Inflammatory macrophage treated with lipopolysaccharide for 4 hours (primary cell): ENCODE measurements at regions not wholly inside any gene's neighbourhood (a gene's known extent, or its start where the extent isn't known, plus 50 kb on each side); places are given as distances from the start of the nearest gene placed in this dataset.
"Not testable (repeated sequence)": the region's sequence is repeated elsewhere in the genome, so short reads cannot be mapped to it uniquely, and the experiment has no call there.

Source experiments
- DNase-seq: peaks from one replicate; pipeline ENCODE4 v3.0.0-alpha.2; 2020

DNA sequence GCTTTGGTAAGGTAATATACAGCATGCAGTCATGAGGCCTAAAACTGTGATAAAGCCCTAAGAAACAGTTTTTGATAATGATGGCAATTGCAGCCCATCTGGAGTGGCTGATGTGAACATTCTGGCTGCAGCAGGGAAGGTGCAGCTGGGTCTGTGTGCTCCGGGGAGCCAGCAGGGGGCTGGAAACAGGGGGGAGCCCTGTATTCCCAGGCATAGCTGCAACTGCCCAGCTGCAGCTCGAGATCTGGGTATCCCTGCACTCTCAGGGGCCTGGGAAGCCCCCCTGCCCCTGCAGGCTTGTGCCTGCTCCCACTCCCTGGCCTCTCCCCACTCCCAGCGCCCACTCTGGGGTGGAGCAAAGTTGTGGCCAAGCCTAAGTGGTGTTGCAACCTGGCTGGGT lies 95.6 kb downstream of the RRAGB start:
- DNase-seq: no peak

- DNase-seq: no peak
Observed at GRCh38 chrX:55815546-55815945, 98.0 kb downstream of the RRAGB start.

DNA sequence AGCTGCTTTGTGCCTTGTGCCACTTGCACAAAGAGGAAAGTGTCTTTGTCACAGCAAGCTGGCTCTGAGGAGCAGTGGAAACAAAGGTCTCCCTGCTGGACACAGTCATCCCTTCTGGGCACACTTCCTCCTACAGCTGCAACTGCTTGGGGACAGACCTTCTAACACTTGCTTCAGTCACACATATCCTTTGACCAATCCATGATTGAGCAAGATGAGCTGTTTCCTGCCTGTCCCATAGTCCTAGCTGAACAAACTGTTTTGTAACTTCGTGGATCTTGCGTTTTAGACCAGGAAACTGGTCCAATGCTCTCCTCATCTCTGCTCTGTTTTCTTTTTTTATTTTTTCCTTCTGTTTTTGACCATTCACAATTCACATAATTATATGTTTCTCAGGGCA lies 98.5 kb downstream of the RRAGB start:
- DNase-seq: no peak

GRCh38 chrX:55818673-55819375 lies 101.3 kb downstream of the RRAGB start:
- no peak for DNase-seq

GRCh38 chrX:55839485-55839884 lies 121.9 kb downstream of the RRAGB start:
- no peak for DNase-seq

- DNase-seq: no peak
Observed at GRCh38 chrX:55841962-55842752, 124.6 kb downstream of the RRAGB start.

DNA sequence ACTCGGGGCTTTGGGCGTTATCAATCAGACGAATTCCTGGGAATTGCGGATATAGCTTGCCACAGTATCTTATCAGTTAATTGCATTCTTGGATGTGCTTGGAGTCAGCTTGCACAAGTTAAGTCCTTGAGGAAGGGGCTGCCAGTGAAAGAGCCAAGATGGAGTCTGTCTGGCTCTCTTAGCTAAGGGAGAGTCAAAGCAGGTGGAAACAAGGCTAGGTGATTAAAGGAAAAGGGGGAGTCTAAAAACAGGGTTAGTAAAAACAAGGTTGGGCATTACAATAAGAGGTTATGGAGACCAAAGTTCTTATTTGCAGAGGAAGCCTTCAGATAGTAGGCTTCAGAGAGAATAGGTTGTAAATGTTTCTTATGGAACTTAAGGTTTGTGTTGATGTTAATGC lies 149.2 kb downstream of the RRAGB start:
- DNase-seq: not testable (repeated sequence)

GRCh38 chrX:55867181-55867651 lies 149.7 kb downstream of the RRAGB start:
- DNase-seq: no peak

DNA sequence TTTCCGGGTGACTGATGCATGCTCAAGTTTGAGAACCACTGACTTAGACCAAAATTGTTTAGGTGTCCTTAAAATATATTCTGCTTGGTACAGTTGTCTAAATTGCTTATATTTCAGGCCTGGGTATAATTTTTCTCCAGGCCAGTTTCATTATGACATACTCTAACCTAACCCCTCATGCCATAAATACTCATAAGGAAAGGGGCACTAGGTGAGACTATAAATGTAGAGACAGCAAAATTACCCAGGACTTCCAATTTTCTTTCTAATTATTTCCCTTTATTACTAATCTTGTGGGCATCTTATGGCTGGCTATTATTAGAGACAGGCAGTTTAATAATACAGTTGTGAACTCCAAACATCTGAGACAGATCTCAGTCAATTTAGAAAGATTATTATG lies 150.2 kb downstream of the RRAGB start:
- DNase-seq: no peak

- no peak for DNase-seq
Observed at GRCh38 chrX:55874807-55875206, 157.3 kb downstream of the RRAGB start.

GRCh38 chrX:55883541-55883940 lies 166.0 kb downstream of the RRAGB start:
- DNase-seq: not testable (repeated sequence)

GRCh38 chrX:55907968-55908607 lies 190.5 kb downstream of the RRAGB start:
- DNase-seq: peak; percentile 41

GRCh38 chrX:55908661-55909212 lies 191.2 kb downstream of the RRAGB start:
- no peak for DNase-seq

DNA sequence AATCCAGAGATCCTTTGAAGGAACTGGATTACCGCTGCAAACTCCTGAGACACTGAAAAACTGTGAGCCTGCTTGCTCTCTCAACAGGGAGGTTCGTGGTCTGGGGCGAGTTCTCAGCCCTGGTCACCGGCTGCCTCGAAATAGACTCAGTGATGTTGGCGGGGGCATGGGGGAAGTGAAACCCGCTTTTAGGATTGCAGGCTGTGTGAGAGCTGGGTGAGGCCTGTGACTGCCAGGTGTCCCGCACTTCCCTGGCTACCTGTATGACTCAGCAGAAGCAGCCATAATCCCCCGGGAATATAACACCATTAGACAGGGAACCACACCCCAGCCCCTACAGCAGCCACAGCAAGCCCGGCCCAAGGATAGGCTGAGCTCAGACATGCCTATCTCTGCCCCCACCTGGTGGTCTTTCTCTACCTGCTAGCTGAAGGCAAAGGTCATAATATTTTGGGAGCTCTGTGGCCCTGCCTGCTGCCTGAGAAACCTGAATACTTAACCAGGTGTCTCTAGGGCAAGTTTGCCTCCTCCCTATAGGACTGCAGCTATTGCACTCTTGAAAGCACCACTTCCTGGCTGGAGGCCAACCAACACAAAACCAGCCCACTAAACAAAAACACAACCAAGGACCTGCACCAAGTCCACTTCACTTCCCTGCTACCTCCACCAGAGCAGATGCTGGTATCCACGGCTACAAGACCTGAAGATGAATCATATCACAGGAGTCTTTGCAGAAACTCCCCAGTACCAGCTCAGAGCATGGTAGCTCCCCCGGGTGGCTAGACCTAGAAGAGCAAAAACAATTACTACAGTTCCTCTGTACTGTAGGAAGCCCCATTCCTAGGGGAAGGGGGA lies 202.0 kb downstream of the RRAGB start:
- DNase-seq: no peak

- no peak for DNase-seq
Observed at GRCh38 chrX:55924574-55924973, 207.0 kb downstream of the RRAGB start.

GRCh38 chrX:55928529-55928928 lies 211.0 kb downstream of the RRAGB start:
- not testable (repeated sequence) for DNase-seq
